Effector memory CD8-positive, alpha-beta T cell (primary cell): ENCODE measurements at regions not wholly inside any gene's neighbourhood (a gene's known extent, or its start where the extent isn't known, plus 50 kb on each side); places are given as distances from the start of the nearest gene placed in this dataset.

Source experiments
- ATAC-seq: fragments of 150-1000 bp; cut with Tn5 transposase; replicated peaks from 2 replicates; pipeline ENCODE4 v1.10.0; 2021; ENCODE audit warnings: mild to moderate bottlenecking, moderate library complexity
- DNase-seq, 3 experiments: peaks; one replicate each; pipeline ENCODE4 v3.0.0; 2021
- H3K27ac Mint-ChIP-seq, 2 donors: one replicate each; pipeline ENCODE4 v1.8.0; 2022; ENCODE audit warnings: mild to moderate bottlenecking in 2 of 2, mixed read lengths in 2 of 2, moderate library complexity in 2 of 2
- H3K27me3 Mint-ChIP-seq, 2 donors: one replicate each; pipeline ENCODE4 v1.8.0; 2022; ENCODE audit warnings: mixed read lengths in 2 of 2
- H3K36me3 Mint-ChIP-seq: one replicate; pipeline ENCODE4 v1.8.0; 2022; ENCODE audit warnings: mild to moderate bottlenecking, moderate library complexity, mixed read lengths; ENCODE audit not compliant: insufficient read depth
- H3K4me1 Mint-ChIP-seq, 2 donors: one replicate each; pipeline ENCODE4 v1.8.0; 2022; ENCODE audit warnings: low read depth in 2 of 2, mixed read lengths in 2 of 2
- H3K4me3 Mint-ChIP-seq, 2 donors: one replicate each; pipeline ENCODE4 v1.8.0; 2022; ENCODE audit warnings: mild to moderate bottlenecking in 2 of 2, mixed read lengths in 2 of 2, moderate library complexity in 2 of 2
- H3K9me3 Mint-ChIP-seq, 2 donors: one replicate each; pipeline ENCODE4 v1.8.0; 2022; ENCODE audit warnings: mixed read lengths in 2 of 2

DNA sequence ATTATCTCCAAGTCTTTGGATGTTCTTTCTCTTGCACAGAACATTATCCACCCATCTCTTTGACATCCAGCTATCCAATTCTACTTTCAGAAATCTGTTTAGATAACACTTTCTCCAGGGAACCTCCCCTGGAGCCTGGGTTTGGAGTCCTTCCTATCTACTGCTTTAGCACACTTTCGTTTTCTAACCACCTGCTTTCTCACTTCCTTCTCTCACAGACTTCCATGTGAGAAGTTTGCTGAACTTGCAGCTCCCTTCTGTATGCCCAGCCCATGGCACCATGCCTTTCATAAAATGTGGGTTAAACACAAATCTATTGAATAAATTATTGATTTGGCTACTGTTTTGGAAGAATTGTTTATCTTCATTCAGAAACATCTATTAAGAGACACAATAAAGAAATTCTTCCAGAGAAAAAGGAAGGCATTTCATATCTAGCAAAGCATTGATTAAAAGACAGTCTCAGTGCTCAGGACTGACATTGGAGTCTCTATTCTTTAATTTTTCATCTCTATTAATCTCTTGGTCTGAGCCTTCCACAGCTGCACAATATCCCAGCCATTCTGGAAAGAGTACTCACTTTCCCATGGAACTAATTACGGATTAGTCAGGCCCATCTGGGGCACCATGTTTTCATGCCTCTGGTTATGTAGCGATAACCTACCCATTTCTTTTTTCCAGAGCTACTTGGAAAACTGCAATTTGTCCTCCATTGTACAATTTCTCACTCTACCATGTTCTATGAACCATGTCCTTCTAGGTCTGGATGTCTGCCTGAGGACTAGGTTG lies 1077.3 kb downstream of the SORCS3 start:
- H3K4me3 Mint-ChIP-seq: no peak overlapping the region
- no peaks in the 10 kb centered on the region for H3K36me3 Mint-ChIP-seq
- no peak for DNase-seq
- ATAC-seq: no peak
- H3K27me3 Mint-ChIP-seq: no peaks in the 10 kb centered on the region
- H3K4me1 Mint-ChIP-seq: no peaks in the 10 kb centered on the region
- H3K27ac Mint-ChIP-seq: no peak overlapping the region
- H3K9me3 Mint-ChIP-seq: peaks cover 10 to 26% of the 10 kb centered on the region in 2 donors

DNA sequence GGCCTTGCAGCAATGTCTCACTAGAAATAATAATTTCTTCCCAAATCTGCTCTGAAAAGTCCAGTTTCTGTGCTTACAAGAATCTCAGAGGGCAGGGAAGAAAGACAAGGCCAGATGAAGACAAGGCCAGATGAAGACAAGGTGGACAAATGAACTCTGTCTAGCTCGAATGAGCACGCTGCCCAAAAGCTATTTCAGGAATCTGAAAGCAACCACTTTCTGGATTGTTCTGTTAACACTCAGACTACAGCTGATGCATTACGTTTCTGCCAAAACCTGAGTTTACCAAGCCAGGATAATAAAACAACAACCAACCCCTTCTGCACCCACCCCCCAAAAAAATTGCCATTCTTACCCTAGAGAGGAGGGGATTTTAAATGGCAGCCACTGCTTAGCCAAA lies 1073.6 kb downstream of the SORCS3 start:
- peaks cover 17 to 43% of the 10 kb centered on the region in 2 donors for H3K9me3 Mint-ChIP-seq
- no peak for ATAC-seq
- no peaks in the 10 kb centered on the region for H3K27me3 Mint-ChIP-seq
- no peaks in the 10 kb centered on the region for H3K4me1 Mint-ChIP-seq
- DNase-seq: no peak
- no peak overlapping the region for H3K4me3 Mint-ChIP-seq
- no peak overlapping the region for H3K27ac Mint-ChIP-seq
- no peaks in the 10 kb centered on the region for H3K36me3 Mint-ChIP-seq

DNA sequence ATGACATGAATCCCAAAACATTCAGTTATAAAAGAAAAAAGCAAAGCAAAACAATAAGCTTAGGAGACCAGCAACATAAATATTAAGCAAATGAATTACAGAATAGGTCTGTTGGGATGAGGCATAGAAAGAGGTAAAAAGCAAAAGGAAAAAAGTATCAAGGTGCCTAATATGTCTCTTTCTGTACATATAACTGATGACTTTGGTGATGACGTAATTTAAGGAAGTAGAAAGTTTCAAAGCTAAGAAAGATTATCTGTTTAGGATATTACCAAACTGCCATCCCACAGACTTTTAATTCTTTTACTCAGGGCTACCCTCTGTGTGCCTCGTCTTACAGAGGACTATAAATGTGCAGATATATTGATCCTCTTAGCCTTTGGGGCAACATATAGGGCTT lies 1066.5 kb downstream of the SORCS3 start:
- Mint-ChIP-seq H3K27ac (no peak overlapping the region), H3K36me3 (no peaks in the 10 kb centered on the region), H3K4me1 (no peaks in the 10 kb centered on the region), H3K9me3 (peaks cover 9 to 17% of the 10 kb centered on the region in 2 donors), H3K27me3 (no peaks in the 10 kb centered on the region), H3K4me3 (no peak overlapping the region)
- no peak for ATAC-seq
- DNase-seq: no peak

DNA sequence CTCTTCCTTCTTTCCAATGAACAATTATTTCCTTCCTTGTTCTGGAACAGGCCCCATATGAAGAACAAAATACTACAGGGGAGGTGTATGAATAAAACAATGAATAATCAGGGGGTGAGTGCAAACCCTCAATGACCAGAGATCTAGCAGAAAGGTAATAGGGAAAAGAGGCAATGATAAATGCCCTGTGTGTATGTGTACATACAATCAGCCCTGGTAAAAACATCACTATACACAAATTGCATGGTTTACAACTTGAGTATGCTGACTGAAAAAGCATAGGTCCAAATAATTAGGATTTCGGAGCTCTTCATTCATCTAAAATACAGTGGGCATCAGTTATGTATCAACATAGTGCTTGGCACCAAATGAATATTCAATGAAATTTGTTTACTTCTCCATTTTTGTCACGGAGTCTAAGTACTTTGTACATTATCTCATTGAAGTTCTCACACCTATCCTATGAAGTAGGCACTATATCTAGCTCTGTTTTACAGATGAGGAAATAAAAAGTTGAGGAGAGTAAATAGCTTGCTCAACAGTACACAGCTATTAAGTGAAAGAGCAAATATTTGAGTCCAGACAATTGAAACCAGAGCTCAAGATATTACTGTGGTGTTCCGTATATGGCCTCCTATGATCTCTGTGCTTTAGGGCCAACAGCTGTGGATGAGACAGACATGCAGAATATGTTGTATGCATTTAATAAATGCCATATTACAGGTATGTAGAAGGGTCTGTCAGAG lies 1065.4 kb downstream of the SORCS3 start:
- ATAC-seq (no peak), DNase-seq (no peak)
- H3K4me3 Mint-ChIP-seq: no peak overlapping the region
- H3K36me3 Mint-ChIP-seq: no peaks in the 10 kb centered on the region
- peaks cover 7 to 8% of the 10 kb centered on the region in 2 donors for H3K9me3 Mint-ChIP-seq
- no peak overlapping the region for H3K27ac Mint-ChIP-seq
- H3K4me1 Mint-ChIP-seq: no peaks in the 10 kb centered on the region
- no peaks in the 10 kb centered on the region for H3K27me3 Mint-ChIP-seq

DNA sequence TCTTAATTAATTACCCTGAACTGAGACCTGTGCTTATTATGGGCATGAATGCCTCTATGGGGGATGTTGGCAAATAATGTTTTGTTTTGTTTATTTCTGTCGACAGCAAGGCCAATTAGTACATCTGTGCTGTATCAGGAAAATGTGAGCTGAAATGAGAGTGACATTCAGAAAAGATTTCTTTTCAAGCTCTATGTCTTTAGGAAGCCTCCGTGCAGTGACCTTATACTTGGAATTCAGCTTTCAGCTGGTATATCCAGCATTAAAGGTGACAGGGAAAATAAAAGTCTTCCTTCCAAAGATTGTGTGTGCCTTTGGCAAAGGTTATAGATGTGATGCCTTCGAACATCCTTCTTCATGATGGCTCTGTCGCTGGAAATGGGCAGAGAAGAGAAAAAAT lies 1061.1 kb downstream of the SORCS3 start:
- ATAC-seq: no peak
- DNase-seq: no peak
- Mint-ChIP-seq H3K4me1 (no peaks in the 10 kb centered on the region), H3K27me3 (no peaks in the 10 kb centered on the region), H3K4me3 (no peak overlapping the region), H3K36me3 (no peaks in the 10 kb centered on the region), H3K9me3 (peaks cover 5 to 15% of the 10 kb centered on the region in 2 donors), H3K27ac (no peak overlapping the region)

DNA sequence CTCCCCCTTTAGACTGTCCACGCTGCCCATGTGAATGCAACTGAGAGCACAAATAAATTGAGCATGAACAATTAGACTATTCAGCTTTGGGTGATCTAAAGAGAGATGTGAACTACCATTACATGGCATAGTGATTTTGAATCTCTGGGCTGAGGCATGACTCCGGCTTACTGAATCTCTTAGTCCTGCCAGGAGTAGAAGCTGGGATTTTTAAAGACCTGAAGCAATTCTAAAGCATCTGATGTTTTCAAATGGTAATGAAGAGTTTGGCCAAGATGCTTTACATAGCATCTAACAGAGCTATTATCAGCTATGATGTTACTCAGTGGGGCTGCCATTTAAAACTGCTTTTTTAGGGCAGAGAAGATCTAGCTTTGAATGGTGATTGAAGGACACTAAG lies 1059.1 kb downstream of the SORCS3 start:
- ATAC-seq: no peak
- no peaks in the 10 kb centered on the region for H3K36me3 Mint-ChIP-seq

DNA sequence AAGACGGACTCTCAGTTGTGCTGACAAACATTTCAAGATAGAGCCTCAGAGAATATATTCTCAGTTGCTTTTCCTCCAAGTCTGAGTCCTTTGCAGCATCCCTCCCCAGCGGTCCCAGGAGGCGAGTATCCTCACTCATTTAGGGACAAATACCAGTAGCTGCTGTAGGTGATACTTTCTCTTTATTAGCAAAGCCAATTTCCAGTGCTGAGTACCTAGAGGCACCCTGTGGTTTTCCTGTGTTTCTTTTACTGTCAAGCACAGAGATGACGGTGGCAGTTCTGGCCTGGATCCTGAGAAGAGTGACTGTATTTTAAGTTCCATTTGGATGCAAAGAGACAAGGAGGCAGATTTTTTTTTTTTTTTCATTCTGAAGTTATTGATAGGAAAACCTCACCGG lies 1058.4 kb downstream of the SORCS3 start:
- Mint-ChIP-seq H3K4me3 (no peak overlapping the region), H3K27me3 (no peaks in the 10 kb centered on the region), H3K9me3 (peaks cover 5 to 17% of the 10 kb centered on the region in 2 donors), H3K27ac (no peak overlapping the region), H3K4me1 (no peaks in the 10 kb centered on the region), H3K36me3 (no peaks in the 10 kb centered on the region)
- no peak for DNase-seq
- ATAC-seq: no peak

More for the DNA sequence above, 1059.1 kb downstream of the SORCS3 start:
- Mint-ChIP-seq H3K4me1 (no peaks in the 10 kb centered on the region), H3K27me3 (no peaks in the 10 kb centered on the region), H3K9me3 (peaks cover 5 to 17% of the 10 kb centered on the region in 2 donors), H3K4me3 (no peak overlapping the region), H3K27ac (no peak overlapping the region)
- no peak for DNase-seq

DNA sequence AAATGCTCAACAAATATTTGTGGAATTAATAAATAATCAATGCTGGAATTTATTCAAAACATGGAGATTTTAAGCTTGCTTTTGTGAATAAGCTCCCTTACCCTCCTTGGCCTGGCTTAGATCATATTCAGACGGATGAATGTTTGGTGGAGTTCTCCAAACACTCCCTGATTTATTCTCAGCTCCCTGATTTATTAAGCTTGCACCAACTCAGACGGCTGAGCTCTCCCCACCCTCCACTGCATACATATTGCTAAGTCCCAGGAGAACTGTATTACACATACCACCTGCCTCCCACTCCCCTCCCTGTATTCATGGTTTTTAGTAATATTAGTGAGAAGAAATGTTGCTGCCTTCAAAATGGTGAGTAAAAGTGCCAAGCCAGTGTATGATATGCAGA lies 1057.5 kb downstream of the SORCS3 start:
- DNase-seq: no peak
- Mint-ChIP-seq H3K27ac (no peak overlapping the region), H3K4me1 (no peaks in the 10 kb centered on the region), H3K4me3 (no peak overlapping the region), H3K27me3 (no peaks in the 10 kb centered on the region), H3K36me3 (no peaks in the 10 kb centered on the region), H3K9me3 (peaks cover 5 to 17% of the 10 kb centered on the region in 2 donors)
- ATAC-seq: no peak

DNA sequence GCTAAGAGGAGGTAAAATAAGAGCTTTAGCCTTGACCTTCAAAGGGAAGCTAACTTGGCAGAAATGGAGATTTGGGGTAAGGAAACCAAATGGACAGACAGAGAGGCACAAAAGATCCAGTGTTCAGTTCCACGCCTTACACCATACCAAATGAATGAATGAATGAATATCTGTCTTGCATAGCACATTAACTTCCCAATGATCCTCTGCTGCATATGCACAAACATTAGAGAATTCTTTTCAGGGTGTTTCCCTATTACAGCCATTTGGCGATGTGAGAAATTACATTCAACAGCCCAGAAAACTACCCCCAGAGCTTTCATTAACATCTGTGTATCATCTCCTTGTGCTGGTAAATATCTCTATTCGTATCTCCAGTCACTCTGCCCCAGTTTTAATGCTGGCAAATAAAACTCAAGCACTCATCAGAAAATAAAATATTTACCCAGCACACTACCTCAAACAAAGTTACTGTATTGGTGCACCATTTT lies 1056.2 kb downstream of the SORCS3 start:
- DNase-seq: no peak

DNA sequence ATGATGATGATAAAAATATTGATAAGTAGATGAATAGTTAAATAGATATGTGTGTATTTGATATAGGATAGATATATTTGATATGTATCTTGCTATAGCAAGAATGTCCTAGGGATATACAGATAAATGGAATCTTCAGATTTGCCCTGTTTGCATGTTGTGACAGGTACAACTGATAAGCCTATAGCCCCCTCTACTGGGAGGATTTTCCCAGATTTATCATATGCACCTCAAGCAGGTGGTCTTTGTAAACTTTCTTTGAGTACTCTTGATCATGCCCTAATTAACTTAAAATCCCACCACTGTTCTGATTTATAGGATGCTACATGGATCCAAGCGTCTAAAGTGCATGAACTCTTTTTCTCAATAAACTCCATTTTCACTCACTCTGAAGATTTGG lies 1050.7 kb downstream of the SORCS3 start:
- DNase-seq: no peak
- H3K27ac Mint-ChIP-seq: no peak overlapping the region
- H3K4me3 Mint-ChIP-seq: no peak overlapping the region
- H3K27me3 Mint-ChIP-seq: no peaks in the 10 kb centered on the region
- no peak for ATAC-seq
- peaks cover under 1 to 6% of the 10 kb centered on the region in 2 donors for H3K9me3 Mint-ChIP-seq
- H3K36me3 Mint-ChIP-seq: peaks cover 4% of the 10 kb centered on the region
- no peaks in the 10 kb centered on the region for H3K4me1 Mint-ChIP-seq

More for the DNA sequence above, 1056.2 kb downstream of the SORCS3 start:
- H3K9me3 Mint-ChIP-seq: peaks cover 5 to 16% of the 10 kb centered on the region in 2 donors
- H3K27me3 Mint-ChIP-seq: no peaks in the 10 kb centered on the region
- no peak for ATAC-seq
- no peaks in the 10 kb centered on the region for H3K4me1 Mint-ChIP-seq
- H3K4me3 Mint-ChIP-seq: no peak overlapping the region
- H3K27ac Mint-ChIP-seq: no peak overlapping the region
- no peaks in the 10 kb centered on the region for H3K36me3 Mint-ChIP-seq

DNA sequence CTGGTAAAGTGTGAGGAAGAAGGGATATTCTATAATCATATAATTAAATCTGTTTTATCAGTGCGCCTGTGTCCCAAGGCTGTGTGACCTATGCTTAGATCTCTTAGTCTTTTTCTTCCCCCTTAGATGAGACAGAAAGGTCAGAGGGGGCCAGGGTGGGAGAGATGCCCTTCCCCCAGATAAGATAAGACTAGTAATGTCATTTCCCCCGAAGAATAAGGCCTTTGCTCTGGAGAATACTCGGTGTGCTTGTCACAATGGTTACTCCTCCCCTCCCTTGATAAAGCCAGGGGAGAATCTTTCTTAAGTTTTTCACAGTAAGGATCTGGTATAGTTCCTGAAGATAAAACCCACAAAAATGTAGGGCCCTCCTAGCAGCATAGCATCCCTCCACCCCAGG lies 1041.8 kb downstream of the SORCS3 start:
- Mint-ChIP-seq H3K4me1 (no peaks in the 10 kb centered on the region), H3K27me3 (no peaks in the 10 kb centered on the region), H3K4me3 (no peak overlapping the region), H3K9me3 (peaks cover 15 to 21% of the 10 kb centered on the region in 2 donors), H3K27ac (no peak overlapping the region), H3K36me3 (no peaks in the 10 kb centered on the region)
- DNase-seq (no peak), ATAC-seq (no peak)

DNA sequence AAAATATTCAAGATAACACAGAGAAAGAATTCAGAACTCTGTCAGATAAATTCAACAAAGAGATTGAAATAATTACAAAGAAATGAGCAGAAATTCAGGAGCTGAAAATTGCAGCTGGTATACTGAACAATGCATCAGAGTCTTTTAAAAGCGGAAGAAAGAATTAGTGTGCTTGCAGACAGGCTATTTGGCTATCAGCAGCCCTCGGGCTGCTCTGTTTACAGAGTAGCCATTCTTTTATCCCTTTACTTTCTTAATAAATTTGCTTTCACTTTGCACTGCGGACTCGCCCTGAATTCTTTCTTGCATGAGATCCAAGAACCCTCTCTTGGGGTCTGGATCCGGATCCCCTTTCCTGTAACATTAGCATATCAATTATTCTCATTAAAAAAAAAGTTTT lies 1040.0 kb downstream of the SORCS3 start:
- Mint-ChIP-seq H3K27ac (no peak overlapping the region), H3K4me3 (no peak overlapping the region), H3K9me3 (peaks cover 16 to 17% of the 10 kb centered on the region in 2 donors), H3K4me1 (no peaks in the 10 kb centered on the region), H3K36me3 (no peaks in the 10 kb centered on the region), H3K27me3 (no peaks in the 10 kb centered on the region)
- no peak for DNase-seq
- ATAC-seq: no peak

DNA sequence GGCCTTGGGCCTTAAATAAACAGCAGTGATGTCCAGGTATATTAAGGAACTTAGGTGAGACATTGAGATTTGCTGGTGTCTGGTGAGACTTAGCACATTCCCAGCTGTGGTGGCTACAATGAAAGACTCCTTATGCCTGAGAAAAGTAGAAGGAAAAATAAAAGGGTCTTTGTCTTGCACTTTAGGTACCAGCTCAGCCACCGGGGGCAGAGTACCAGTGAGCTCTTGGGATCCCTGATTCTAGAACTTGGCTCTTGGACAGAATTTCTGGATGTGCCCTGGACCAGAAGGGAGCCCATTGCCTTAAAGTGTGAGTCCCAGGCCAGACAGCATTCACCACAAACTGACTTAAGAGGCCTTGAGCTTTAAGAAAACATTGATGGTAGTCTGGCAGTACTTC lies 1038.7 kb downstream of the SORCS3 start:
- DNase-seq: no peak
- H3K27ac Mint-ChIP-seq: no peak overlapping the region
- no peaks in the 10 kb centered on the region for H3K4me1 Mint-ChIP-seq
- H3K36me3 Mint-ChIP-seq: no peaks in the 10 kb centered on the region
- H3K9me3 Mint-ChIP-seq: peaks cover 13 to 14% of the 10 kb centered on the region in 2 donors
- ATAC-seq: no peak
- no peak overlapping the region for H3K4me3 Mint-ChIP-seq
- no peaks in the 10 kb centered on the region for H3K27me3 Mint-ChIP-seq

DNA sequence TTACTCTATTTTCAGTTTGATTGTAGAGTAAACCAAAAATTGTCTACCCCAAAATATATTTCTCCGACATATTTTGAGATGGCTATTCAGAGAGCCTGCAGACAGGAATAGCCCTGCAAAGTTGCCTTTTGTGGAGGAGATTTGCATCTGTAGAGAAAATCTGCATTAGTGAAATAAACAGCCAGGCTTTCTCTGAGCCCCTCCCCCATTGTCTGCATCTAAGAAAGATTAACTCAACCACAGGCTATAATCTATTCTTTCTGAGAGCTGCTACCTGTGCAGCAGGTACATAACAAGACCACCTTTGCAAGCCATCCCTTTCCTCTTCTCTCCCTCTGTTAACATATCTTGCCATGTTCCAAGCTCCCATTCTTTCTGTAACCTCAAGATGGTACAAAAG lies 1034.2 kb downstream of the SORCS3 start:
- H3K27me3 Mint-ChIP-seq: no peaks in the 10 kb centered on the region
- no peak for ATAC-seq
- H3K4me3 Mint-ChIP-seq: no peak overlapping the region
- DNase-seq: no peak
- H3K27ac Mint-ChIP-seq: no peak overlapping the region
- H3K4me1 Mint-ChIP-seq: no peaks in the 10 kb centered on the region
- peaks cover 14 to 15% of the 10 kb centered on the region in 2 donors for H3K9me3 Mint-ChIP-seq
- H3K36me3 Mint-ChIP-seq: no peaks in the 10 kb centered on the region
